ENCODE measurements at regions not wholly inside any gene's neighbourhood (a gene's known extent, or its start where the extent isn't known, plus 50 kb on each side); places are given as distances from the start of the nearest gene placed in this dataset.

GRCh38 chr21:35340273-35340672, 291.2 kb upstream of the RUNX1 start:
- no peak for TF ChIP-seq CTCF (IDR thresholded peaks at IDR 0.05)
- Histone ChIP-seq H3K27ac (no peak overlapping the region), H3K4me3 (no peak overlapping the region)
- DNase-seq (ENCODE audit: low spot score), result no peak

- no peak for TF ChIP-seq CTCF (IDR thresholded peaks at IDR 0.05)
- DNase-seq (ENCODE audit: low spot score), result no peak
- Histone ChIP-seq H3K4me3 (no peak overlapping the region), H3K27ac (no peak overlapping the region)
Measured at GRCh38 chr21:35338881-35339632, 290.0 kb upstream of the RUNX1 start.

GRCh38 chr21:35338281-35338680, 289.2 kb upstream of the RUNX1 start:
- Histone ChIP-seq H3K27ac (no peak overlapping the region), H3K4me3 (no peak overlapping the region)
- TF ChIP-seq CTCF (IDR thresholded peaks at IDR 0.05), result no peak
- DNase-seq (ENCODE audit: low spot score), result no peak

GRCh38 chr21:35337573-35337972, 288.5 kb upstream of the RUNX1 start:
- TF ChIP-seq CTCF (IDR thresholded peaks at IDR 0.05), result no peak
- no peak overlapping the region for H3K4me3 ChIP-seq
- no peak for DNase-seq (ENCODE audit: low spot score)
- no peak overlapping the region for H3K27ac ChIP-seq

- no peak for TF ChIP-seq CTCF (IDR thresholded peaks at IDR 0.05)
- no peak for DNase-seq (ENCODE audit: low spot score)
- no peak overlapping the region for H3K27ac ChIP-seq
- no peak overlapping the region for H3K4me3 ChIP-seq
Measured at GRCh38 chr21:35336534-35336933, 287.4 kb upstream of the RUNX1 start.

- no peak for TF ChIP-seq CTCF (IDR thresholded peaks at IDR 0.05)
- Histone ChIP-seq H3K27ac (no peak overlapping the region), H3K4me3 (no peak overlapping the region)
- no peak for DNase-seq (ENCODE audit: low spot score)
Measured at GRCh38 chr21:35335951-35336446, 286.9 kb upstream of the RUNX1 start.
